SK-N-SH (cell line): ENCODE measurements at regions not wholly inside any gene's neighbourhood (a gene's known extent, or its start where the extent isn't known, plus 50 kb on each side); places are given as distances from the start of the nearest gene placed in this dataset.

Source experiments
- CTCF ChIA-PET: fragments of 300-600, 350-600 bp; formaldehyde crosslinking; extraction: SDS; loops from one replicate; lab custom pipeline; 2021; lab: Yijun Ruan, JAX
- POLR2A ChIA-PET: fragments of 350-600 bp; sonication (Branson Sonifier 250); formaldehyde crosslinking; extraction: SDS; loops from one replicate; lab custom pipeline; 2020; ENCODE audit warnings: antibody characterized with exemption, inconsistent platforms; lab: Yijun Ruan, JAX
- DNase-seq: peaks from one replicate; pipeline ENCODE4 v3.0.0; 2012
- H2AFZ ChIP-seq: fragments of 200-600 bp; sonication (generic); 2 replicates; pipeline ENCODE4 v1.8.1; 2016; ENCODE audit warnings: antibody characterized with exemption, mild to moderate bottlenecking, low read depth
- H3F3A ChIP-seq: fragments of 200-600 bp; sonication (generic); replicated peaks from 2 replicates; pipeline ENCODE3; 2016; ENCODE audit warnings: antibody characterized with exemption, mild to moderate bottlenecking; ENCODE audit not compliant: insufficient read depth
- H3K27ac ChIP-seq, 2 experiments: fragments of 200-500 bp in 1 of 2; fragments of 200-600 bp in 1 of 2; sonication (Bioruptor generic) in 1 of 2; sonication (generic), shearing (Covaris generic) in 1 of 2; 2 replicates each; pipeline versions ENCODE4 v1.5.1 to v1.6.1; 2014 to 2016; ENCODE audit warnings: low read depth in 2 of 2, inconsistent platforms in 1 of 2, low read length in 1 of 2, mild to moderate bottlenecking in 1 of 2, mixed read lengths in 1 of 2
- H3K27me3 ChIP-seq: fragments of 200-600 bp; sonication (generic), shearing (Covaris generic); 2 replicates; pipeline ENCODE4 v1.6.1; 2016; ENCODE audit warnings: mixed run types; ENCODE audit not compliant: insufficient read depth
- H3K36me3 ChIP-seq, 2 experiments: fragments of 200-500 bp in 1 of 2; fragments of 200-600 bp in 1 of 2; sonication (Bioruptor generic) in 1 of 2; sonication (generic) in 1 of 2; replicated peaks in 1 of 2; 2 replicates each; pipeline versions ENCODE3 to v1.5.1; 2014 to 2016; ENCODE audit warnings: low read length in 1 of 2, mild to moderate bottlenecking in 1 of 2; ENCODE audit not compliant: insufficient read depth in 2 of 2, control insufficient read depth in 1 of 2
- H3K4me1 ChIP-seq, 2 experiments: fragments of 200-500 bp in 1 of 2; fragments of 200-600 bp in 1 of 2; sonication (Bioruptor generic) in 1 of 2; sonication (generic), shearing (Covaris generic) in 1 of 2; 2 replicates each; pipeline versions ENCODE4 v1.5.1 to v1.6.1; 2014 to 2016; ENCODE audit warnings: low read depth in 1 of 2, low read length in 1 of 2, mixed run types in 1 of 2; ENCODE audit not compliant: insufficient read depth in 2 of 2, control insufficient read depth in 1 of 2
- H3K4me2 ChIP-seq: fragments of 200-600 bp; sonication (generic), shearing (Covaris generic); 2 replicates; pipeline ENCODE4 v1.6.1; 2017; ENCODE audit warnings: mixed run types
- H3K4me3 ChIP-seq, 2 experiments: fragments of 200-500 bp in 1 of 2; fragments of 200-600 bp in 1 of 2; sonication (Bioruptor generic) in 1 of 2; sonication (generic), shearing (Covaris generic) in 1 of 2; 2 replicates each; pipeline versions ENCODE4 v1.5.1 to v1.8.1; 2014 to 2016; ENCODE audit warnings: low read depth in 2 of 2, inconsistent platforms in 1 of 2, low read length in 1 of 2, mild to moderate bottlenecking in 1 of 2, mixed read lengths in 1 of 2, moderate library complexity in 1 of 2
- H3K79me2 ChIP-seq: fragments of 200-600 bp; sonication (generic); 2 replicates; pipeline ENCODE4 v1.8.1; 2017; ENCODE audit warnings: mild to moderate bottlenecking; ENCODE audit not compliant: insufficient read depth
- H3K9ac ChIP-seq: fragments of 200-600 bp; sonication (generic); 2 replicates; pipeline ENCODE4 v1.6.1; 2017; ENCODE audit warnings: mixed run types
- H3K9me2 ChIP-seq: fragments of 200-600 bp; sonication (generic); 2 replicates; pipeline ENCODE4 v1.6.1; 2017; ENCODE audit warnings: mixed run types
- H3K9me3 ChIP-seq: fragments of 200-600 bp; sonication (generic); 2 replicates; pipeline ENCODE4 v1.6.1; 2017; ENCODE audit warnings: mixed run types, mild to moderate bottlenecking, moderate library complexity
- H4K20me1 ChIP-seq: fragments of 200-600 bp; sonication (generic); 2 replicates; pipeline ENCODE4 v1.6.1; 2017; ENCODE audit warnings: mild to moderate bottlenecking, mixed run types; ENCODE audit not compliant: insufficient read depth
- ELF1 ChIP-seq: IDR thresholded peaks from 2 replicates; pipeline ENCODE4 v1.4.0; 2012
- EP300 ChIP-seq, 2 experiments: IDR thresholded peaks; 2 replicates each; pipeline versions ENCODE4 v1.4.0 to v1.6.1; 2012; ENCODE audit warnings: borderline replicate concordance in 1 of 2, low read depth in 1 of 2, low read length in 1 of 2
- FOXM1 ChIP-seq: IDR thresholded peaks from 2 replicates; pipeline ENCODE4 v1.4.0; 2012; ENCODE audit warnings: low read depth, mild to moderate bottlenecking
- MEF2A ChIP-seq: IDR thresholded peaks from 2 replicates; pipeline ENCODE4 v1.4.0; 2012; ENCODE audit warnings: low read depth, borderline replicate concordance
- NRF1 ChIP-seq: IDR thresholded peaks from 2 replicates; pipeline ENCODE4 v1.6.1; 2012; ENCODE audit warnings: low read depth, mild to moderate bottlenecking, low read length
- POLR2AphosphoS5 ChIP-seq: IDR thresholded peaks from 2 replicates; pipeline ENCODE4 v1.6.1; 2012; ENCODE audit warnings: low read depth, low read length
- RCOR1 ChIP-seq: fragments of 150-350 bp; IDR thresholded peaks from 2 replicates; pipeline ENCODE4 v1.6.1; 2017; ENCODE audit warnings: antibody characterized with exemption, low read length
- SMC3 ChIP-seq: IDR thresholded peaks from 2 replicates; pipeline ENCODE4 v1.6.1; 2012; ENCODE audit warnings: low read depth, low read length, improper control_type of control experiment
- TEAD4 ChIP-seq: IDR thresholded peaks from 2 replicates; pipeline ENCODE4 v1.4.0; 2012; ENCODE audit warnings: mild to moderate bottlenecking, borderline replicate concordance; ENCODE audit not compliant: insufficient read depth
- WGBS: methylation state at CpG from one replicate; pipeline ENCODE4 v1.1.6; 2017; ENCODE audit warnings: low lambda C conversion rate; 5-methylcytosine and 5-hydroxymethylcytosine counted together
- TF ChIP-seq, protein P1 (sequence below): fragments of 200-600 bp; sonication (generic); IDR thresholded peaks from 2 replicates; pipeline ENCODE4 v1.6.1; 2017; ENCODE audit warnings: antibody characterized with exemption, mild to moderate bottlenecking, moderate library complexity
- TF ChIP-seq, protein P2 (sequence below): IDR thresholded peaks from 2 replicates; pipeline ENCODE4 v1.4.0; 2012; ENCODE audit warnings: low read depth, borderline replicate concordance
- TF ChIP-seq, protein P3 (sequence below): fragments of 150-350 bp; IDR thresholded peaks from 2 replicates; pipeline ENCODE4 v1.6.1; 2017; ENCODE audit warnings: antibody characterized with exemption, low read length, low read depth, borderline replicate concordance
- TF ChIP-seq, protein P4 (sequence below): fragments of 150-350 bp; IDR thresholded peaks from 2 replicates; pipeline ENCODE4 v1.6.1; 2016; ENCODE audit warnings: mild to moderate bottlenecking, low read depth, low read length

DNA sequence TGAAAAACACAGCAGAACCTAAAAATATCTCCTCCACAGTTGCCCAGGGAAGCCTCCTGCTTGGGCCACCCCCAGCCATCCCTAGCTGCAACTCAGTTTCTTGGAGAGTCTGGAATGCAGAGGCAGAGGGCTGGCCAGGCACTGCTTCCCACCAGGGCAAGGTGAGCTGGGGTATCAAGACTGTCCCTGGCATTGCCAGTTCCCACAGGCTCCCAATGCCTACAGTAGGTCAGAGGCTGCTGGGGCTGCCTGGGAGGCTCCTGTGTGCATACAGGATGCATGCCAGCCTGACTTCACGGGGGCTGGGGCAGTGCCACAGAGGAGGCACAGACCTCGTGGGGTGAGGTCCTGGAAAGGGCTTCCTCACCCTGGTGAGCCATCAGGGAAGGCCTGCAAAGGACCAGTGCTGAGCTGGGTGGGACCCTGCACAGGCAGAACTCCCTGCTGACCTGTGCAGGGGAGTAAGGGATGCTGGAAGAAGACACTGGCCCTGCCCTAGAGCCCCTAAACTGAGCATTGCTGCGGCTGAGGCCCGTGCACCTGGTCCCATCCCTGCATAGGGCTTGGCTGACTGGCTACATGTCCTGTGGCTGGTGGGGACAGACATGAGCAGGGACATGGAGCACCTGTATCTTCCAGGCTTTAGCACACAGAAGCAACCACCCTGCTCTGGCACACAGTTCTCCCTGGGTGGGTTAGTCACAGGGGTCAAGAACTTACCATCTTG is 121.9 kb upstream of the RET start:
- Histone ChIP-seq H3K9me3 (no peaks in the 10 kb centered on the region), H3K27ac (no peak overlapping the region; a peak in 1 of 4 replicates), H3K4me3 (no peak overlapping the region), H3K4me1 (peaks cover 0 to 27% of the 10 kb centered on the region in 2 experiments; a peak in 2 of 4 replicates), H3K79me2 (no peaks in the 10 kb centered on the region), H3F3A (no peaks in the 10 kb centered on the region), H3K36me3 (no peaks in the 10 kb centered on the region), H3K4me2 (no peak overlapping the region), H3K9ac (no peak overlapping the region), H3K27me3 (no peaks in the 10 kb centered on the region), H2AFZ (no peak overlapping the region), H4K20me1 (no peaks in the 10 kb centered on the region), H3K9me2 (no peaks in the 10 kb centered on the region)
- POLR2A ChIA-PET, result no interaction called here
- CTCF ChIA-PET, result interaction anchor here (1.4 kb wide), 1 partner anchor 147 kb away, joined by 3 read pairs; no protein-coding TSS in a partner anchor
- DNase-seq, result no peak
- 19% methylated on average over 3 of the region's 4 CpGs for WGBS
- TF ChIP-seq POLR2AphosphoS5 (no peak), FOXM1 (no peak), RCOR1 (no peak), SMC3 (no peak), TEAD4 (no peak), NRF1 (no peak), EP300 (IDR thresholded peaks at IDR 0.05; ENCODE audit: borderline replicate concordance in 1 of 2, low read depth in 1 of 2, low read length in 1 of 2) (no peak), MEF2A (no peak), ELF1 (no peak)
- TF ChIP-seq, protein P1, sequence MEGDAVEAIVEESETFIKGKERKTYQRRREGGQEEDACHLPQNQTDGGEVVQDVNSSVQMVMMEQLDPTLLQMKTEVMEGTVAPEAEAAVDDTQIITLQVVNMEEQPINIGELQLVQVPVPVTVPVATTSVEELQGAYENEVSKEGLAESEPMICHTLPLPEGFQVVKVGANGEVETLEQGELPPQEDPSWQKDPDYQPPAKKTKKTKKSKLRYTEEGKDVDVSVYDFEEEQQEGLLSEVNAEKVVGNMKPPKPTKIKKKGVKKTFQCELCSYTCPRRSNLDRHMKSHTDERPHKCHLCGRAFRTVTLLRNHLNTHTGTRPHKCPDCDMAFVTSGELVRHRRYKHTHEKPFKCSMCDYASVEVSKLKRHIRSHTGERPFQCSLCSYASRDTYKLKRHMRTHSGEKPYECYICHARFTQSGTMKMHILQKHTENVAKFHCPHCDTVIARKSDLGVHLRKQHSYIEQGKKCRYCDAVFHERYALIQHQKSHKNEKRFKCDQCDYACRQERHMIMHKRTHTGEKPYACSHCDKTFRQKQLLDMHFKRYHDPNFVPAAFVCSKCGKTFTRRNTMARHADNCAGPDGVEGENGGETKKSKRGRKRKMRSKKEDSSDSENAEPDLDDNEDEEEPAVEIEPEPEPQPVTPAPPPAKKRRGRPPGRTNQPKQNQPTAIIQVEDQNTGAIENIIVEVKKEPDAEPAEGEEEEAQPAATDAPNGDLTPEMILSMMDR, result no peak
- TF ChIP-seq, protein P2, sequence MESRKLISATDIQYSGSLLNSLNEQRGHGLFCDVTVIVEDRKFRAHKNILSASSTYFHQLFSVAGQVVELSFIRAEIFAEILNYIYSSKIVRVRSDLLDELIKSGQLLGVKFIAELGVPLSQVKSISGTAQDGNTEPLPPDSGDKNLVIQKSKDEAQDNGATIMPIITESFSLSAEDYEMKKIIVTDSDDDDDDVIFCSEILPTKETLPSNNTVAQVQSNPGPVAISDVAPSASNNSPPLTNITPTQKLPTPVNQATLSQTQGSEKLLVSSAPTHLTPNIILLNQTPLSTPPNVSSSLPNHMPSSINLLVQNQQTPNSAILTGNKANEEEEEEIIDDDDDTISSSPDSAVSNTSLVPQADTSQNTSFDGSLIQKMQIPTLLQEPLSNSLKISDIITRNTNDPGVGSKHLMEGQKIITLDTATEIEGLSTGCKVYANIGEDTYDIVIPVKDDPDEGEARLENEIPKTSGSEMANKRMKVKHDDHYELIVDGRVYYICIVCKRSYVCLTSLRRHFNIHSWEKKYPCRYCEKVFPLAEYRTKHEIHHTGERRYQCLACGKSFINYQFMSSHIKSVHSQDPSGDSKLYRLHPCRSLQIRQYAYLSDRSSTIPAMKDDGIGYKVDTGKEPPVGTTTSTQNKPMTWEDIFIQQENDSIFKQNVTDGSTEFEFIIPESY, result no peak
- TF ChIP-seq, protein P3, sequence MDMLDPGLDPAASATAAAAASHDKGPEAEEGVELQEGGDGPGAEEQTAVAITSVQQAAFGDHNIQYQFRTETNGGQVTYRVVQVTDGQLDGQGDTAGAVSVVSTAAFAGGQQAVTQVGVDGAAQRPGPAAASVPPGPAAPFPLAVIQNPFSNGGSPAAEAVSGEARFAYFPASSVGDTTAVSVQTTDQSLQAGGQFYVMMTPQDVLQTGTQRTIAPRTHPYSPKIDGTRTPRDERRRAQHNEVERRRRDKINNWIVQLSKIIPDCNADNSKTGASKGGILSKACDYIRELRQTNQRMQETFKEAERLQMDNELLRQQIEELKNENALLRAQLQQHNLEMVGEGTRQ, result no peak
- TF ChIP-seq, protein P4, sequence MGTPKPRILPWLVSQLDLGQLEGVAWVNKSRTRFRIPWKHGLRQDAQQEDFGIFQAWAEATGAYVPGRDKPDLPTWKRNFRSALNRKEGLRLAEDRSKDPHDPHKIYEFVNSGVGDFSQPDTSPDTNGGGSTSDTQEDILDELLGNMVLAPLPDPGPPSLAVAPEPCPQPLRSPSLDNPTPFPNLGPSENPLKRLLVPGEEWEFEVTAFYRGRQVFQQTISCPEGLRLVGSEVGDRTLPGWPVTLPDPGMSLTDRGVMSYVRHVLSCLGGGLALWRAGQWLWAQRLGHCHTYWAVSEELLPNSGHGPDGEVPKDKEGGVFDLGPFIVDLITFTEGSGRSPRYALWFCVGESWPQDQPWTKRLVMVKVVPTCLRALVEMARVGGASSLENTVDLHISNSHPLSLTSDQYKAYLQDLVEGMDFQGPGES, result no peak
